ENCODE measurements at regions not wholly inside any gene's neighbourhood (a gene's known extent, or its start where the extent isn't known, plus 50 kb on each side); places are given as distances from the start of the nearest gene placed in this dataset.
"Not testable (repeated sequence)": the region's sequence is repeated elsewhere in the genome, so short reads cannot be mapped to it uniquely, and the experiment has no call there.

DNA sequence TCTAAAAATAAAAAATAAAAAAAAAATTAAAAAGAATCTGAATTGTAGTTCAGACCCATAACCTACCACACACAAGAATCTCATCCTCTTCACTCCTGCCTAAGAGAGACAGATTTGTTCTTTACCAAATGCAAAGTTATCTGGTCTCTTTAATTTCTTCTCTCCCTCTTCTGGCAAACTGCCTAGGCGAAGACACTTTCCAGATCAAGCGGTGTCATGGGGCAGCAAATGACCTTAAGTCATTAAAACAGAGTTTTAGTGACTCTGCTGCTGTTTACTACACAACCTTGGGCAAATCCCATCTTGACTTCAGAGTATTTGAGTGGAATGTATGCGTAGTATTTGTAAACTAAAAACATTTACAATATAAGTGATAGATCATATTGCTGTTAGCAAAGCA lies 60.9 kb upstream of the NID2 start:
- Histone ChIP-seq H3K27me3 (no peaks in the 10 kb centered on the region), H3K4me3 (no peak overlapping the region), H3K27ac (no peak overlapping the region), H3K4me1 (no peaks in the 10 kb centered on the region), H3K36me3 (no peaks in the 10 kb centered on the region), H3K9me3 (no peaks in the 10 kb centered on the region)
- intact Hi-C loops (cut with DNase I), result no loop called here
- peak in 1 of 4 donors; percentile 39 for ATAC-seq
- no peak for DNase-seq
- WGBS (ENCODE audit: insufficient coverage, low coverage, low lambda C conversion rate, missing lambda C conversion rate), result 39% methylated on average over 3 of the region's 3 CpGs
- TF ChIP-seq POLR2A (IDR thresholded peaks at IDR 0.05), result no peak
- TF ChIP-seq, protein P1, sequence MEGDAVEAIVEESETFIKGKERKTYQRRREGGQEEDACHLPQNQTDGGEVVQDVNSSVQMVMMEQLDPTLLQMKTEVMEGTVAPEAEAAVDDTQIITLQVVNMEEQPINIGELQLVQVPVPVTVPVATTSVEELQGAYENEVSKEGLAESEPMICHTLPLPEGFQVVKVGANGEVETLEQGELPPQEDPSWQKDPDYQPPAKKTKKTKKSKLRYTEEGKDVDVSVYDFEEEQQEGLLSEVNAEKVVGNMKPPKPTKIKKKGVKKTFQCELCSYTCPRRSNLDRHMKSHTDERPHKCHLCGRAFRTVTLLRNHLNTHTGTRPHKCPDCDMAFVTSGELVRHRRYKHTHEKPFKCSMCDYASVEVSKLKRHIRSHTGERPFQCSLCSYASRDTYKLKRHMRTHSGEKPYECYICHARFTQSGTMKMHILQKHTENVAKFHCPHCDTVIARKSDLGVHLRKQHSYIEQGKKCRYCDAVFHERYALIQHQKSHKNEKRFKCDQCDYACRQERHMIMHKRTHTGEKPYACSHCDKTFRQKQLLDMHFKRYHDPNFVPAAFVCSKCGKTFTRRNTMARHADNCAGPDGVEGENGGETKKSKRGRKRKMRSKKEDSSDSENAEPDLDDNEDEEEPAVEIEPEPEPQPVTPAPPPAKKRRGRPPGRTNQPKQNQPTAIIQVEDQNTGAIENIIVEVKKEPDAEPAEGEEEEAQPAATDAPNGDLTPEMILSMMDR (IDR thresholded peaks at IDR 0.05), result no peak

DNA sequence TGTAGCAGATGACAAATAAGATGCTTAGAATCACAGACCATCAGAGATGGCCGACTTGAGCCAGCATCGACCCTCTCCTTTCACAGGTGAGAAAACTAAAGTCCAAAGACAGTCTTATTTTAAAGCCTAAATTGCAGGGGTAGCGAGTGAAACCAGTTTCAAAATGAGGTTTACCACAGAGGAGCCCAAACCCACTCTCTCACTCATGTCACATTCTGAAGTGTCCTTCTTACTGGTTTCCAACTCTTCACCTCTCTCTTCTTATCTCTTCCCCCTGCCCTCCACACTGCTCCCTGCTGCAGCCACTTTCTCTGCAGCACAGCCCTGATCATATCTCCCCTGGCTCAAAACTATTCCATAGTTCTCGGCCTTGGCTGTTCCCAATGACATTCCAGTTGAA lies 57.0 kb upstream of the NID2 start:
- WGBS (ENCODE audit: insufficient coverage, low coverage, low lambda C conversion rate, missing lambda C conversion rate), result 49% methylated on average over 4 of the region's 4 CpGs
- TF ChIP-seq POLR2A (IDR thresholded peaks at IDR 0.05), result no peak
- TF ChIP-seq, protein P1 (IDR thresholded peaks at IDR 0.05), result no peak
- Histone ChIP-seq H3K9me3 (no peaks in the 10 kb centered on the region), H3K27me3 (no peaks in the 10 kb centered on the region), H3K4me1 (no peaks in the 10 kb centered on the region), H3K27ac (no peak overlapping the region), H3K4me3 (no peak overlapping the region), H3K36me3 (no peaks in the 10 kb centered on the region)
- intact Hi-C loops (cut with DNase I), result no loop called here
- DNase-seq (no peak), ATAC-seq (no peak)

DNA sequence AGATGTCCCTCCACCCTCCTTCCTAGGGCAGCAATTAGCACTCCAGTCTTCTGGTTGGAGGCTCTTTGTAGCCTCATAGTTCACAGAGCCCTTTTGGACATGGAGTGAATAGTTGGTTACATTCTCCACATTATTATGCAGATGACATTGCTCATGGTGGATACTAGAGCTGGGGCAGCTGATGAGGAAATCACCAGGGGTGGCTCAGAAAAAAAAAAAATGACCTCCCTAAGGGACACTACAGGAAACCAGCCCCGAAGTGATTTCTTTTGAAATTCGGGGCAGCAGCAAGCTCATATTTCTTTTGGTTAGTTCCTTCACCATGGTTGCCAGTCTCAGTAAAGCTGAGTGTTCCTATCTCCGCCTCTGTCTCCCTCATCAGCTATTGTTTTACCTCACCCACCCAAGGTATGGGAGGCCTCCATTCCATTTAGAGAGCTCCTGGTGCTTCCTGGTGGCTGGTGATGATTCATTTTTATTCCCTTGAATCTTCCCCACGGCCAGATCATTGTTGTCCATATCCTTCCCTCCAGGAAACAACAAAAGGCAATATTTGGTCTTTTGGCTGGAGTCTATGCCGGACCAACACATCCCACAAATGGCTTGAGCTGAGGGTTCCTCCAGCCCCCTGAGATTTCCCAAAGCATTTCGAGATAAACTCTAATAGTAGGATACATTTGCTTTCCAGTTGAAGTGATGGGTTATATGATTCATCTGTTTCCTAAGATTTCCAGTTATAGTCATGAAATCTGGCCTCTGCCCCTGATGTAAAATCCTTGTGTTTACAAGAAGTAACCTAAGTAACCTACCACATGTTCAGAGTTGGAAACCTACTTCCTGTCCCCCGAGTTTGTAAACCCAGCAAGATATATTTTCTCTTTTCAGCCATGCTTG lies 56.2 kb upstream of the NID2 start:
- DNase-seq, result no peak
- ATAC-seq, result no peak
- Histone ChIP-seq H3K4me1 (no peaks in the 10 kb centered on the region), H3K9me3 (no peaks in the 10 kb centered on the region), H3K4me3 (no peak overlapping the region), H3K27me3 (no peaks in the 10 kb centered on the region), H3K36me3 (no peaks in the 10 kb centered on the region), H3K27ac (no peak overlapping the region)
- TF ChIP-seq, protein P1 (IDR thresholded peaks at IDR 0.05), result no peak
- no peak for TF ChIP-seq POLR2A (IDR thresholded peaks at IDR 0.05)
- WGBS (ENCODE audit: insufficient coverage, low coverage, low lambda C conversion rate, missing lambda C conversion rate), result 32% methylated on average over 5 of the region's 7 CpGs
- intact Hi-C loops (cut with DNase I), result no loop called here

DNA sequence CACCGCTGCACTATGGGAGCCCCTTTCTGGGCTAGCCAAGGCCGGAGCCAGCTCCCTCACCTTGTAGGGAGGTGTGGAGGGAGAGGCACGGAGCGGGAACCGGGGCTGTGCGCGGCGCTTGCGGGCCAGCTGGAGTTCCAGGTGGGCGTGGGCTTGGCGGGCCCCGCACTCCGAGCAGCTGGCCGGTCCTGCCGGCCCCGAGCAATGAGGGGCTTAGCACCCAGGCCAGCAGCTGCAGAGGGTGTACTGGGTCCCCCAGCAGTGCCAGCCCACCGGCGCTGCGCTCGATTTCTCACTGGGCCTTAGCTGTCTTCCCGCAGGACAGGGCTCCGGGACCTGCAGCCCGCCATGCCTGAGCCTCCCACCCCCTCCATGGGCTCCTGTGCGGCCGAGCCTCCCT lies 53.3 kb upstream of the NID2 start:
- intact Hi-C loops (cut with DNase I); H3K4me3 ChIP-seq; H3K27me3 ChIP-seq; H3K4me1 ChIP-seq; H3K27ac ChIP-seq; ATAC-seq; DNase-seq; H3K9me3 ChIP-seq; H3K36me3 ChIP-seq: not testable (repeated sequence)
- WGBS (ENCODE audit: insufficient coverage, low coverage, low lambda C conversion rate, missing lambda C conversion rate), result 100% methylated on average over 1 of the region's 25 CpGs

DNA sequence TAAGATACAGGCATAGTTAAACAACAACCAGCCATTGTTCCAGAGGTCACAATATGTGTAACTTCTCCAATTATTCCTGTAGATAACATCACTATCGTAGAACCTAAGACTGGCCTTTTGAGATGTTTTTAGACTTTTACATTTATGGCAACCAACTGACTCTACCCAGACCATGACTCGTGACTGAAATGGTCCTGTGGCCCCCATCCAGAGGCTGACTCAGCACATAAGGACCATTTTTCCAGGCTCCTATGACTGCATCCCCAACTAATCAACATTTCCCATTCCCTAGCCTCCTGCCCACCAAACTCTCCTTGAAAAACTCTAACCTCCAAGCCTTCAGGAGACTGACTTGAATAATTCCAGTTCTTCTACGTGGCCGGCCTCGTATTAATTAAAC lies 52.6 kb upstream of the NID2 start:
- DNase-seq (no peak), ATAC-seq (no peak)
- intact Hi-C loops (cut with DNase I), result no loop called here
- Histone ChIP-seq H3K27ac (no peak overlapping the region), H3K4me1 (no peaks in the 10 kb centered on the region), H3K27me3 (no peaks in the 10 kb centered on the region), H3K4me3 (no peak overlapping the region), H3K36me3 (no peaks in the 10 kb centered on the region), H3K9me3 (no peaks in the 10 kb centered on the region)
- 73% methylated on average over 5 of the region's 5 CpGs for WGBS (ENCODE audit: insufficient coverage, low coverage, low lambda C conversion rate, missing lambda C conversion rate)
- TF ChIP-seq POLR2A (IDR thresholded peaks at IDR 0.05), result no peak
- TF ChIP-seq, protein P1 (IDR thresholded peaks at IDR 0.05), result no peak
